ENCODE measurements at regions not wholly inside any gene's neighbourhood (a gene's known extent, or its start where the extent isn't known, plus 50 kb on each side); places are given as distances from the start of the nearest gene placed in this dataset.

GRCh38 chr18:45254709-45255082, 360.6 kb upstream of the SLC14A2 start:
- Histone ChIP-seq H4K20me1 (ENCODE audit: insufficient read depth) (no peaks in the 10 kb centered on the region), H3K79me2 (ENCODE audit: insufficient read depth) (no peaks in the 10 kb centered on the region), H3K9ac (no peak overlapping the region), H3K4me1 (ENCODE audit: control insufficient read depth in 1 of 2, insufficient read depth in 2 of 2, low read depth in 1 of 2, low read length in 1 of 2) (peaks cover 0 to 23% of the 10 kb centered on the region in 2 experiments; a peak in 2 of 4 replicates), H3K9me3 (no peaks in the 10 kb centered on the region), H3K27me3 (ENCODE audit: insufficient read depth) (no peaks in the 10 kb centered on the region), H3K4me3 (ENCODE audit: low read depth in 2 of 2, low read length in 1 of 2) (no peak overlapping the region), H3K4me2 (0 out of 2 replicates have a peak overlapping the region, but pooled peaks have one; percentile 65), H3K27ac (ENCODE audit: low read depth in 2 of 2, low read length in 1 of 2) (peak overlapping the region; percentile 71 to 87; a peak in 2 of 4 replicates), H2AFZ (ENCODE audit: low read depth) (no peak overlapping the region), H3K9me2 (no peaks in the 10 kb centered on the region), H3K36me3 (replicated peaks in 1 of 2; ENCODE audit: control insufficient read depth in 1 of 2, insufficient read depth in 2 of 2, low read length in 1 of 2) (no peaks in the 10 kb centered on the region), H3F3A (replicated peaks; ENCODE audit: insufficient read depth) (peaks cover 10% of the 10 kb centered on the region)
- ChIA-PET CTCF (no interaction called here), POLR2A (no interaction called here)
- no peak for DNase-seq
- 72% methylated on average over 4 of the region's 6 CpGs for WGBS (ENCODE audit: low lambda C conversion rate)
- peak; percentile 62 for TF ChIP-seq PBX3 (IDR thresholded peaks at IDR 0.05)
- TF ChIP-seq RCOR1 (IDR thresholded peaks at IDR 0.05; ENCODE audit: low read length) = no peak
- peak in 1 of 2 experiments; percentile 38; a peak in 1 of 4 replicates for TF ChIP-seq EP300 (IDR thresholded peaks at IDR 0.05; ENCODE audit: borderline replicate concordance in 1 of 2, low read depth in 1 of 2, low read length in 1 of 2)
- no peak for TF ChIP-seq REST (IDR thresholded peaks at IDR 0.05; ENCODE audit: low read depth, low read length)
- no peak for TF ChIP-seq USF1 (IDR thresholded peaks at IDR 0.05; ENCODE audit: borderline replicate concordance, low read depth)
- TF ChIP-seq GATA2 (CRISPR knock-in tag; IDR thresholded peaks at IDR 0.05) = no peak
- peak; percentile 49 for TF ChIP-seq NFIC (IDR thresholded peaks at IDR 0.05; ENCODE audit: borderline replicate concordance)
- no peak for TF ChIP-seq RXRA (IDR thresholded peaks at IDR 0.05; ENCODE audit: borderline replicate concordance, low read depth)
- peak; percentile 88 for TF ChIP-seq TCF12 (IDR thresholded peaks at IDR 0.05)

GRCh38 chr18:45255197-45255890, 359.9 kb upstream of the SLC14A2 start:
- H3K4me1 ChIP-seq (ENCODE audit: control insufficient read depth in 1 of 2, insufficient read depth in 2 of 2, low read depth in 1 of 2, low read length in 1 of 2) = peaks cover 0 to 21% of the 10 kb centered on the region in 2 experiments; a peak in 2 of 4 replicates
- POLR2A ChIA-PET = no interaction called here
- no peaks in the 10 kb centered on the region for H3K79me2 ChIP-seq (ENCODE audit: insufficient read depth)
- CTCF ChIA-PET = interaction anchor here (1.1 kb wide), 1 partner anchor 20 kb away, joined by 3 read pairs; no protein-coding TSS in a partner anchor
- H3K9me2 ChIP-seq = no peaks in the 10 kb centered on the region
- peak overlapping the region; percentile 65 for H3K4me2 ChIP-seq
- WGBS (ENCODE audit: low lambda C conversion rate) = 56% methylated on average over 6 of the region's 6 CpGs
- H3K9ac ChIP-seq = no peak overlapping the region
- H3K4me3 ChIP-seq (ENCODE audit: low read depth in 2 of 2, low read length in 1 of 2) = no peak overlapping the region
- H3K27me3 ChIP-seq (ENCODE audit: insufficient read depth) = no peaks in the 10 kb centered on the region
- H3K27ac ChIP-seq (ENCODE audit: low read depth in 2 of 2, low read length in 1 of 2) = peak overlapping the region; percentile 71 to 87
- no peak for DNase-seq
- H3F3A ChIP-seq (replicated peaks; ENCODE audit: insufficient read depth) = peaks cover 6% of the 10 kb centered on the region
- H4K20me1 ChIP-seq (ENCODE audit: insufficient read depth) = no peaks in the 10 kb centered on the region
- peak overlapping the region; percentile 28; the same call in 1 of the 2 replicates for H2AFZ ChIP-seq (ENCODE audit: low read depth)
- no peaks in the 10 kb centered on the region for H3K9me3 ChIP-seq
- no peaks in the 10 kb centered on the region for H3K36me3 ChIP-seq (replicated peaks in 1 of 2; ENCODE audit: control insufficient read depth in 1 of 2, insufficient read depth in 2 of 2, low read length in 1 of 2)
- no peak for TF ChIP-seq RFX5 (IDR thresholded peaks at IDR 0.05; ENCODE audit: low read length)
- TF ChIP-seq TEAD4 (IDR thresholded peaks at IDR 0.05; ENCODE audit: borderline replicate concordance, insufficient read depth) = peak; percentile 87
- no peak for TF ChIP-seq TAF1 (IDR thresholded peaks at IDR 0.05; ENCODE audit: borderline replicate concordance, low read depth, low read length)
- TF ChIP-seq GABPA (IDR thresholded peaks at IDR 0.05; ENCODE audit: low read depth) = no peak
- TF ChIP-seq POLR2AphosphoS5 (IDR thresholded peaks at IDR 0.05; ENCODE audit: low read depth, low read length) = peak; percentile 55; the same call in 1 of the 2 replicates
- no peak for TF ChIP-seq YY1 (IDR thresholded peaks at IDR 0.05; ENCODE audit: low read depth)
- peak; percentile 62; the same call in 1 of the 2 replicates for TF ChIP-seq FOXM1 (IDR thresholded peaks at IDR 0.05; ENCODE audit: low read depth)
- peak; percentile 49; the same call in 1 of the 2 replicates for TF ChIP-seq RXRA (IDR thresholded peaks at IDR 0.05; ENCODE audit: borderline replicate concordance, low read depth)
- no peak for TF ChIP-seq GATA2 (CRISPR knock-in tag; IDR thresholded peaks at IDR 0.05)
- TF ChIP-seq NFIC (IDR thresholded peaks at IDR 0.05; ENCODE audit: borderline replicate concordance) = peak; percentile 71
- no peak for TF ChIP-seq MXI1 (IDR thresholded peaks at IDR 0.05; ENCODE audit: low read depth, low read length)
- no peak for TF ChIP-seq RAD21 (IDR thresholded peaks at IDR 0.05; ENCODE audit: low read length)
- TF ChIP-seq REST (IDR thresholded peaks at IDR 0.05; ENCODE audit: low read depth, low read length) = no peak

Measured in SK-N-SH (cell line).